IMR-90 (cell line): ENCODE measurements at regions not wholly inside any gene's neighbourhood (a gene's known extent, or its start where the extent isn't known, plus 50 kb on each side); places are given as distances from the start of the nearest gene placed in this dataset.

Experiments used
- ATAC-seq: fragments of 200-7000 bp; cut with Tn5 transposase; 2 replicates; pipeline ENCODE4 v1.9.1; 2020; ENCODE audit warnings: low read depth, mild to moderate bottlenecking, moderate library complexity
- BruUV-seq: library from RNA; stranded (reverse); fragments of 400-500 nt; replicated peaks from 2 replicates; lab custom pipeline; 2021; lab: Mats Ljungman, UMichigan
- CTCF ChIA-PET: fragments of 300-600 bp; formaldehyde crosslinking; extraction: SDS; loops from one replicate; lab custom pipeline; 2021; ENCODE audit warnings: antibody characterized with exemption; lab: Yijun Ruan, JAX
- POLR2A ChIA-PET: fragments of 300-600 bp; sonication (Branson Sonifier 250); formaldehyde crosslinking; loops from one replicate; lab custom pipeline; 2022; ENCODE audit warnings: antibody characterized with exemption; ENCODE audit not compliant: unreplicated experiment; lab: Charles Lee
- DNase-seq: peaks from one replicate; pipeline ENCODE4 v3.0.0; 2013
- H2AFZ ChIP-seq: replicated peaks from 2 replicates; pipeline ENCODE3; 2013; ENCODE audit warnings: low read length, mild to moderate bottlenecking; ENCODE audit not compliant: poor library complexity
- H2AK5ac ChIP-seq: 2 replicates; pipeline ENCODE4 v1.6.1; 2013; ENCODE audit warnings: low read depth, low read length, inconsistent platforms
- H2AK9ac ChIP-seq: replicated peaks from 2 replicates; pipeline ENCODE3; 2013; ENCODE audit warnings: mild to moderate bottlenecking, low read depth, low read length, moderate library complexity; ENCODE audit not compliant: poor library complexity
- H2BK120ac ChIP-seq: 2 replicates; pipeline ENCODE4 v1.6.1; 2013; ENCODE audit warnings: low read depth, low read length, inconsistent platforms
- H2BK15ac ChIP-seq: 3 replicates; pipeline ENCODE4 v1.6.1; 2013; ENCODE audit warnings: low read depth, low read length, inconsistent platforms
- H2BK20ac ChIP-seq: 2 replicates; pipeline ENCODE4 v1.6.1; 2013; ENCODE audit warnings: low read depth, mild to moderate bottlenecking, inconsistent platforms, low read length, moderate library complexity
- H2BK5ac ChIP-seq: 2 replicates; pipeline ENCODE4 v1.6.1; 2013; ENCODE audit warnings: mild to moderate bottlenecking, low read depth, low read length, inconsistent platforms; ENCODE audit not compliant: poor library complexity, severe bottlenecking
- H3K14ac ChIP-seq: replicated peaks from 2 replicates; pipeline ENCODE4 v1.6.1; 2013; ENCODE audit warnings: low read depth, low read length, inconsistent platforms
- H3K18ac ChIP-seq: 2 replicates; pipeline ENCODE4 v1.6.1; 2013; ENCODE audit warnings: low read depth, low read length, control low read depth
- H3K23ac ChIP-seq: 2 replicates; pipeline ENCODE4 v1.6.1; 2013; ENCODE audit warnings: low read depth, low read length, inconsistent platforms
- H3K27ac ChIP-seq: 2 replicates; pipeline ENCODE4 v1.5.1; 2013; ENCODE audit warnings: mild to moderate bottlenecking, control low read depth, low read length; ENCODE audit not compliant: insufficient read depth
- H3K27me3 ChIP-seq: 2 replicates; pipeline ENCODE4 v1.6.1; 2013; ENCODE audit warnings: low read length; ENCODE audit not compliant: control insufficient read depth, insufficient read depth
- H3K36me3 ChIP-seq: 2 replicates; pipeline ENCODE4 v1.6.1; 2013; ENCODE audit warnings: low read length, mixed read lengths; ENCODE audit not compliant: control insufficient read depth, insufficient read depth
- H3K4ac ChIP-seq: 2 replicates; pipeline ENCODE4 v1.6.1; 2013; ENCODE audit warnings: low read depth, low read length, inconsistent platforms
- H3K4me1 ChIP-seq: 2 replicates; pipeline ENCODE4 v1.6.1; 2013; ENCODE audit warnings: low read length, mixed read lengths; ENCODE audit not compliant: control insufficient read depth, insufficient read depth
- H3K4me2 ChIP-seq: 2 replicates; pipeline ENCODE4 v1.6.1; 2013; ENCODE audit warnings: low read depth, mild to moderate bottlenecking, control low read depth, low read length, moderate library complexity
- H3K4me3 ChIP-seq: 2 replicates; pipeline ENCODE4 v1.5.1; 2013; ENCODE audit warnings: low read depth, mild to moderate bottlenecking, control low read depth, low read length, moderate library complexity; ENCODE audit not compliant: insufficient read depth
- H3K56ac ChIP-seq: 2 replicates; pipeline ENCODE4 v1.6.1; 2013; ENCODE audit warnings: low read length, inconsistent platforms; ENCODE audit not compliant: insufficient read depth; ENCODE audit errors: extremely low read depth
- H3K79me1 ChIP-seq, 2 experiments: 2 replicates each; pipeline ENCODE4 v1.6.1; 2013; ENCODE audit warnings: low read length in 2 of 2, inconsistent platforms in 1 of 2, low read depth in 1 of 2
- H3K9ac ChIP-seq: 2 replicates; pipeline ENCODE4 v1.6.1; 2013; ENCODE audit warnings: low read depth, low read length, control low read depth
- H3K9me1 ChIP-seq: 2 replicates; pipeline ENCODE4 v1.6.1; 2013; ENCODE audit warnings: low read length, inconsistent platforms; ENCODE audit not compliant: insufficient read depth
- H3K9me3 ChIP-seq: 2 replicates; pipeline ENCODE4 v1.6.1; 2013; ENCODE audit warnings: low read length; ENCODE audit not compliant: control insufficient read depth, insufficient read depth
- H4K20me1 ChIP-seq: 2 replicates; pipeline ENCODE4 v1.6.1; 2013; ENCODE audit warnings: low read length, inconsistent platforms; ENCODE audit not compliant: insufficient read depth
- H4K5ac ChIP-seq: 2 replicates; pipeline ENCODE4 v1.6.1; 2013; ENCODE audit warnings: mild to moderate bottlenecking, low read depth, low read length, control low read depth
- H4K8ac ChIP-seq, 2 experiments: 2 replicates each; pipeline ENCODE4 v1.6.1; 2013; ENCODE audit warnings: low read depth in 2 of 2, low read length in 2 of 2, control low read depth in 1 of 2, inconsistent platforms in 1 of 2
- H4K91ac ChIP-seq: 2 replicates; pipeline ENCODE4 v1.6.1; 2013; ENCODE audit warnings: low read depth, low read length, inconsistent platforms; ENCODE audit not compliant: insufficient read depth
- CTCF ChIP-seq: conservative IDR thresholded peaks from 2 replicates; pipeline ENCODE4 v1.5.1; 2012; ENCODE audit warnings: mild to moderate bottlenecking, low read depth, low read length, improper control_type of control experiment
- MAFK ChIP-seq: IDR thresholded peaks from 2 replicates; pipeline ENCODE4 v1.6.1; 2012; ENCODE audit warnings: low read depth, low read length, improper control_type of control experiment
- WGBS, 2 experiments: methylation state at CpG; one replicate each; pipeline versions ENCODE4 v1.1.5 to v1.1.7; 2013; ENCODE audit warnings: missing lambda C conversion rate in 2 of 2; ENCODE audit not compliant: insufficient read length in 1 of 2; ENCODE audit errors: extremely low coverage in 2 of 2; 5-methylcytosine and 5-hydroxymethylcytosine counted together
- dilution Hi-C: fragments of 300-500 bp; cut with HindIII; formaldehyde crosslinking; loops from one replicate; pipeline ENCODE4 v1.14.3; 2018; ENCODE audit warnings: low sequenced_read_pairs; ENCODE audit not compliant: unreplicated experiment
- in situ Hi-C: fragments of 300-500 bp; cut with MboI; formaldehyde crosslinking; loops from 3 replicates; pipeline ENCODE4 v1.14.3; 2019; ENCODE audit warnings: low sequenced_read_pairs, inconsistent platforms, mixed read lengths
- intact Hi-C: fragments of 100-400 bp; cut with micrococcal nuclease; formaldehyde crosslinking; loops from 2 replicates; pipeline ENCODE4 v1.10.0; 2022

GRCh38 chr10:18859659-18860058 lies 188.9 kb upstream of the MALRD1 start:
- Histone ChIP-seq H3K18ac (no peak overlapping the region), H3K27ac (no peak overlapping the region), H2BK20ac (no peak overlapping the region), H3K4ac (no peak overlapping the region), H4K8ac (no peak overlapping the region), H3K9me1 (no peaks in the 10 kb centered on the region), H4K91ac (no peak overlapping the region), H3K9me3 (no peaks in the 10 kb centered on the region), H4K20me1 (no peaks in the 10 kb centered on the region), H2AFZ (no peak overlapping the region), H3K4me2 (no peak overlapping the region), H3K4me1 (no peaks in the 10 kb centered on the region), H3K56ac (no peak overlapping the region), H3K23ac (no peak overlapping the region), H2BK5ac (no peak overlapping the region), H3K27me3 (no peaks in the 10 kb centered on the region), H2BK120ac (no peak overlapping the region), H2AK9ac (no peak overlapping the region), H2BK15ac (no peak overlapping the region), H4K5ac (no peak overlapping the region), H3K79me1 (no peaks in the 10 kb centered on the region), H3K36me3 (no peaks in the 10 kb centered on the region), H3K9ac (no peak overlapping the region), H3K4me3 (no peak overlapping the region), H3K14ac (no peak overlapping the region), H2AK5ac (no peak overlapping the region)
- DNase-seq (no peak), ATAC-seq (no peak)
- ChIA-PET POLR2A (no interaction called here), CTCF (interaction anchor here (0.6 kb wide), 1 partner anchor 122 kb away, joined by 3 read pairs; no protein-coding TSS in a partner anchor)
- in situ Hi-C loops (no loop called here), dilution Hi-C loops (no loop called here), intact Hi-C loops (no loop called here)
- no CpG with 5 or more reads among the region's 1 CpG for WGBS, 2 experiments
- BruUV-seq: no TSS peak
- TF ChIP-seq MAFK (peak; percentile 83), CTCF (no peak)
